MCF 10A (cell line): ENCODE measurements at regions not wholly inside any gene's neighbourhood (a gene's known extent, or its start where the extent isn't known, plus 50 kb on each side); places are given as distances from the start of the nearest gene placed in this dataset.

Experiments used
- BruUV-seq: library from RNA; stranded (reverse); fragments of 400-500 nt; replicated peaks from 2 replicates; lab custom pipeline; 2021; lab: Mats Ljungman, UMichigan
- CTCF ChIA-PET: fragments of 300-600 bp; sonication (Branson Sonifier 250); formaldehyde crosslinking; extraction: SDS; loops from one replicate; lab custom pipeline; 2021; ENCODE audit warnings: antibody characterized with exemption, inconsistent platforms; lab: Yijun Ruan, JAX
- POLR2A ChIA-PET: fragments of 300-600, 350-650 bp; sonication (Branson Sonifier 250); formaldehyde crosslinking; extraction: SDS; loops from one replicate; lab custom pipeline; 2020; ENCODE audit warnings: antibody characterized with exemption, inconsistent platforms; lab: Yijun Ruan, JAX
- DNase-seq: peaks from one replicate; pipeline ENCODE4 v3.0.0-alpha.2; 2018; ENCODE audit not compliant: unreplicated experiment
- H3K27ac Mint-ChIP-seq: one replicate; pipeline ENCODE4 v1.8.0; 2022; ENCODE audit warnings: mild to moderate bottlenecking, low read depth, mixed read lengths; ENCODE audit not compliant: unreplicated experiment
- H3K27me3 Mint-ChIP-seq: one replicate; pipeline ENCODE4 v1.8.0; 2022; ENCODE audit warnings: mixed read lengths; ENCODE audit not compliant: insufficient read depth, unreplicated experiment
- H3K36me3 Mint-ChIP-seq: one replicate; pipeline ENCODE4 v1.8.0; 2022; ENCODE audit warnings: mild to moderate bottlenecking, moderate library complexity, mixed read lengths; ENCODE audit not compliant: insufficient read depth, unreplicated experiment
- H3K4me1 Mint-ChIP-seq: one replicate; pipeline ENCODE4 v1.8.0; 2022; ENCODE audit warnings: mixed read lengths; ENCODE audit not compliant: insufficient read depth, unreplicated experiment
- H3K4me3 Mint-ChIP-seq: one replicate; pipeline ENCODE4 v1.8.0; 2022; ENCODE audit warnings: mild to moderate bottlenecking, moderate library complexity, mixed read lengths; ENCODE audit not compliant: unreplicated experiment
- H3K9me3 Mint-ChIP-seq: one replicate; pipeline ENCODE4 v1.8.0; 2022; ENCODE audit warnings: mixed read lengths; ENCODE audit not compliant: unreplicated experiment
- intact Hi-C: fragments of 100-400 bp; cut with micrococcal nuclease; formaldehyde crosslinking; loops from 2 replicates; pipeline ENCODE4 v1.14.1; 2022
- TF ChIP-seq, protein P1 (sequence below): fragments of 200-600 bp; IDR thresholded peaks from one replicate; pipeline ENCODE4 v1.8.0; 2022; ENCODE audit warnings: antibody characterized with exemption, mild to moderate bottlenecking; ENCODE audit not compliant: unreplicated experiment

DNA sequence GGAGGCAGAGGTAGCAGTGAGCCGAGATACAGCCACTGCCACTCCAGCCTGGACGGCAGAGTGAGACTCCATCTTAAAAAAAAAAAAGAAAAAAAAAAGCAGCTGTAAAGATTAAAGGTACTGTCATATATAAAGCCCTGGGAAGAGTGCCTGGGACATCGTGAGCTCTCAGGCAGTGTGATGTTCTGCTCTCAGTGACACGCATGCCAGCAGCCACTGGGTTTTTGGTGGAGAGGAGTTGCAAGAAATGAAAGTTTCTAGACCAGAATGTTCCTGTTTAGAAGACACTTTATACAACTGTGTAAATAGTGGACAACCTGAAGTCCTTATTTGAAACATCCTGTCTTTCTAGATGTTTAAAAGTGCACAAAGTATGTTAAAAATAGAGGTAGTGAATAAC lies 213.2 kb downstream of the IRF8 start:
- TF ChIP-seq, protein P1, sequence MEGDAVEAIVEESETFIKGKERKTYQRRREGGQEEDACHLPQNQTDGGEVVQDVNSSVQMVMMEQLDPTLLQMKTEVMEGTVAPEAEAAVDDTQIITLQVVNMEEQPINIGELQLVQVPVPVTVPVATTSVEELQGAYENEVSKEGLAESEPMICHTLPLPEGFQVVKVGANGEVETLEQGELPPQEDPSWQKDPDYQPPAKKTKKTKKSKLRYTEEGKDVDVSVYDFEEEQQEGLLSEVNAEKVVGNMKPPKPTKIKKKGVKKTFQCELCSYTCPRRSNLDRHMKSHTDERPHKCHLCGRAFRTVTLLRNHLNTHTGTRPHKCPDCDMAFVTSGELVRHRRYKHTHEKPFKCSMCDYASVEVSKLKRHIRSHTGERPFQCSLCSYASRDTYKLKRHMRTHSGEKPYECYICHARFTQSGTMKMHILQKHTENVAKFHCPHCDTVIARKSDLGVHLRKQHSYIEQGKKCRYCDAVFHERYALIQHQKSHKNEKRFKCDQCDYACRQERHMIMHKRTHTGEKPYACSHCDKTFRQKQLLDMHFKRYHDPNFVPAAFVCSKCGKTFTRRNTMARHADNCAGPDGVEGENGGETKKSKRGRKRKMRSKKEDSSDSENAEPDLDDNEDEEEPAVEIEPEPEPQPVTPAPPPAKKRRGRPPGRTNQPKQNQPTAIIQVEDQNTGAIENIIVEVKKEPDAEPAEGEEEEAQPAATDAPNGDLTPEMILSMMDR = no peak
- Mint-ChIP-seq H3K27ac (no peak overlapping the region), H3K36me3 (no peaks in the 10 kb centered on the region), H3K4me1 (no peaks in the 10 kb centered on the region), H3K4me3 (no peak overlapping the region), H3K27me3 (peaks cover 44% of the 10 kb centered on the region), H3K9me3 (no peaks in the 10 kb centered on the region)
- ChIA-PET POLR2A (no interaction called here), CTCF (interaction anchor here (0.6 kb wide), 2 partner anchors 54 to 758 kb away, joined by 3 read pairs; no protein-coding TSS in a partner anchor)
- DNase-seq = no peak
- no TSS peak for BruUV-seq
- intact Hi-C loops = no loop called here

DNA sequence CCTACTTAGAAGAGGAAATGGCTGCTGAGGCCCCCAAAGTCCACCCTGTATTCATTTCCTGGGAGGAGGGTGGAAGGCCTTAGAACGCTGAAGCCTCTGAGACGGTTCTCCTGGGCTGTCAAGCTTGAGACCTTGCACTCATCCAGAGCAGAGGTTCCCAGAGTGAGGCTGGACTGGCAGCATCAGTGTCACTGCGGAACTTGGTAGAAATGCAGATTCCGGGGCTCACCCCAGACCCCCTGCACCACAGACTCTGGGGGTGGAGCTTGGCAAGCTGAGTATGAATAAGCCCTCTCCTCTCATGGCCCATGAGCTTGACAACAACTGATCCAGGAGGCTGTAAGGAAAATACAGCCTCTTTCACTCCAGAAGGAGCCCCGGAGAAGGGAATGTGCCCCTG lies 218.3 kb downstream of the IRF8 start:
- intact Hi-C loops = no loop called here
- no peak overlapping the region for H3K27ac Mint-ChIP-seq
- no peak overlapping the region for H3K4me3 Mint-ChIP-seq
- CTCF ChIA-PET = no interaction called here
- TF ChIP-seq, protein P1 = no peak
- no peaks in the 10 kb centered on the region for H3K4me1 Mint-ChIP-seq
- peaks cover 92% of the 10 kb centered on the region for H3K27me3 Mint-ChIP-seq
- no peak for DNase-seq
- H3K9me3 Mint-ChIP-seq = no peaks in the 10 kb centered on the region
- no peaks in the 10 kb centered on the region for H3K36me3 Mint-ChIP-seq
- POLR2A ChIA-PET = no interaction called here
- no TSS peak for BruUV-seq

DNA sequence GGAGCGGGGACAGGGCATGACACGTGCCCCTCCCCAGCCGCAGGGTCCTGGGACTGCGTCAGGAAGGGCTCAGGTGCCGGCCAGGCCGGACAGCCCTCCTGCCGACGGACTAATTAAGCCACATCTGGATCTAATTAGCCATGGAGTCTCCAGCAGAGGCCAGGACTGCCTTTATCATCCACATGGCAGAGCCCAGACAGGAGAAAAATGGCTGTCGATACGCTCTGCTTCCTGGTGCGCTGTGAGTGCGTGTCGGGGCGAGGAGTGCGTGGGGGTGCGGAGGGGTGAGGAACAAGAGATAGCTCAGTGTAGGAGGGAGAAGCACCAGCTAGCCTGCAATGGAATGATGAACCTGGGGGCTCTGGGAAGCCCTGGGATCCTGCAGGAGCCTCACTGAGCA lies 218.8 kb downstream of the IRF8 start:
- no peak for DNase-seq
- CTCF ChIA-PET = interaction anchor here (0.7 kb wide), 1 partner anchor 191 kb away, joined by 3 read pairs; no protein-coding TSS in a partner anchor
- BruUV-seq = no TSS peak
- intact Hi-C loops = no loop called here
- POLR2A ChIA-PET = no interaction called here
- no peaks in the 10 kb centered on the region for H3K4me1 Mint-ChIP-seq
- TF ChIP-seq, protein P1 = no peak
- peaks cover 92% of the 10 kb centered on the region for H3K27me3 Mint-ChIP-seq
- no peaks in the 10 kb centered on the region for H3K9me3 Mint-ChIP-seq
- H3K27ac Mint-ChIP-seq = no peak overlapping the region
- no peak overlapping the region for H3K4me3 Mint-ChIP-seq
- no peaks in the 10 kb centered on the region for H3K36me3 Mint-ChIP-seq

DNA sequence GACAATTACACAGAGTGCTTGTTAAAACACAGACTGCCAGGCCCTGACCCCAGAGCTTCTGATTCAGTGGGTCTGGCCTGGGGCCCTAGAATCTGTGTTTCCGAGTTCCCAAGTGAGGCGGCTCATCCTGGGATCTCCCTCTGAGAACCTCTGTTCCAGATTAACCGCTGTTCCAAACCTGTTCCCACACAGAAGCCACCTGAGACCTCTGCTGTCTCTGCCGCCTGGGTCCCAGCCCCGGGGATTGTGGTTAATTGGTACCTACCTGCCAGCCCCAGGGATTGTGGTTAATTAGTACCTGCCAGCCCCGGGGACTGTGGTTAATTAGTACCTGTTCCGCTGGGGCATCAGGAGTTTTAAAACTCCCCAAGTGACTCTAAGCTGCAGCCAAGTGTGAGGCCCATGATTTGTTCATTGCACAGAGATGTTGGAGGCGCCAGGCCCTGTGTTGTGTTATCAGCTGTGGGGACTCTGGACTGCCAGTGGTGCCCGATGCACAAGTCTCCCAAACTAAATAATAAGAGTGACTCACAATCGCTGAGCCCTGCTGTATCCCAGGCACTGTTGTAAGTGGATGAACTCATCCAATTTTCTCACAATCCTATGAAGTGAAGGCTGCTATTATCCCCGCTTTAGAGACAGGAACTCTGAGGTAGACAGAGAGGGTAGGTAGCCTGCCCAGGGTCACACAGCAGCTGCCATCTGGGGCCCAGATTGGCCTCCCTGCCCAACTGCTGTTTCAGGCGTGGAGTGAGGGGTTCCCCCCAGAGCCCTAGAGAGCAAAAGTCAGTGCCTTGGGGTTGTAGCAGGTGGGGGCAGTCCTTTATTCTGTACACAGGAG lies 219.7 kb downstream of the IRF8 start:
- BruUV-seq = no TSS peak
- Mint-ChIP-seq H3K36me3 (no peaks in the 10 kb centered on the region), H3K27ac (no peak overlapping the region), H3K9me3 (no peaks in the 10 kb centered on the region), H3K4me3 (no peak overlapping the region), H3K4me1 (no peaks in the 10 kb centered on the region), H3K27me3 (peaks cover 92% of the 10 kb centered on the region)
- TF ChIP-seq, protein P1 = no peak
- CTCF ChIA-PET = interaction anchor here (0.7 kb wide), 1 partner anchor 190 kb away, joined by 3 read pairs; no protein-coding TSS in a partner anchor
- intact Hi-C loops = no loop called here
- POLR2A ChIA-PET = interaction anchor here (0.6 kb wide), 1 partner anchor 500 kb away, joined by 3 read pairs; no protein-coding TSS in a partner anchor
- no peak for DNase-seq
